ENCODE measurements at regions not wholly inside any gene's neighbourhood (a gene's known extent, or its start where the extent isn't known, plus 50 kb on each side); places are given as distances from the start of the nearest gene placed in this dataset.
A peak's percentile ranks its signal among the peaks of the same experiment; 100 is the strongest.
"Not testable (repeated sequence)": the region's sequence is repeated elsewhere in the genome, so short reads cannot be mapped to it uniquely, and the experiment has no call there.

DNA sequence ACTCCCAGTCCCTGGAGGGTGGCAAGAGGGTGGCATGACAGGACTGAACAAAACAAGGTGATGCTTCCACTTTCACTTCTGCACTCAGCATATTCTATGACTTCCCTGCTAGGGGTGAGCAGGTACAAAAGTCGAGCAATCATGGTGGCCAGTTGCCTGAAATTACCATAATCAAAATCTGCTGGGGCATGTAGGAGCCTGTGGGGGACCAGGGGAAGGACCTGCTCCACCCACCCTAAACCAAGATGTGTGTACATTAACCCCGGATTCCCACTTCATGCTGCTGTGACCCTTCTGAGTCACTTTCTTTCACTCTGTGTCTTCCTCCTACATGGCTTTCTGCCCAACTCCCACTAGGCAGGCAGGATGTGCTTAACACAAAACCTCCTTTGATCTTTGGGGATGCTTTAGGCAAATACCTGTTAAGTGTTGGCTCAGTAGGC is 73.3 kb upstream of the PHF24 start:
- no peak overlapping the region for H3K4me3 ChIP-seq (ENCODE audit: low read depth, low read length)
- DNase-seq (ENCODE audit: low read depth, low spot score), result no peak
- in situ Hi-C loops (cut with HindIII; ENCODE audit: low sequenced_read_pairs), result no loop called here
- TF ChIP-seq, protein P1, sequence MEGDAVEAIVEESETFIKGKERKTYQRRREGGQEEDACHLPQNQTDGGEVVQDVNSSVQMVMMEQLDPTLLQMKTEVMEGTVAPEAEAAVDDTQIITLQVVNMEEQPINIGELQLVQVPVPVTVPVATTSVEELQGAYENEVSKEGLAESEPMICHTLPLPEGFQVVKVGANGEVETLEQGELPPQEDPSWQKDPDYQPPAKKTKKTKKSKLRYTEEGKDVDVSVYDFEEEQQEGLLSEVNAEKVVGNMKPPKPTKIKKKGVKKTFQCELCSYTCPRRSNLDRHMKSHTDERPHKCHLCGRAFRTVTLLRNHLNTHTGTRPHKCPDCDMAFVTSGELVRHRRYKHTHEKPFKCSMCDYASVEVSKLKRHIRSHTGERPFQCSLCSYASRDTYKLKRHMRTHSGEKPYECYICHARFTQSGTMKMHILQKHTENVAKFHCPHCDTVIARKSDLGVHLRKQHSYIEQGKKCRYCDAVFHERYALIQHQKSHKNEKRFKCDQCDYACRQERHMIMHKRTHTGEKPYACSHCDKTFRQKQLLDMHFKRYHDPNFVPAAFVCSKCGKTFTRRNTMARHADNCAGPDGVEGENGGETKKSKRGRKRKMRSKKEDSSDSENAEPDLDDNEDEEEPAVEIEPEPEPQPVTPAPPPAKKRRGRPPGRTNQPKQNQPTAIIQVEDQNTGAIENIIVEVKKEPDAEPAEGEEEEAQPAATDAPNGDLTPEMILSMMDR (IDR thresholded peaks at IDR 0.05; ENCODE audit: low read depth, low read length), result no peak

DNA sequence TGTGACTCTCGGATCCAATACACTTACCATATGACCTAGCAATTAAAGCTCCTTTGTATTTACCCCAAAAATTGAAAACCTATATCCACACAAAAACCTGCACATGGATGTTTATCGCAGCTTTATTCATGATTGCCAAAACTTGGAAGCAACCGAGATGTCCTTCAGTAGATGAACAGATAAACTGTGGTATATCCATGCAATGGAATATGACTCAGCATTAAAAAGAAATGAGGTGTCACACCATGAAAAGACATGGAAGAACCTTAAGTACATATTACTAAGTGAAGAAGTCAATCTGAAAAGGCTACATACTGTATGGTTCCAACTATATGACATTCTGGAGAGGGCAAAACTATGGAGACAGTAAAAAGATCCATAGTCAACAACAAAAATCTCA is 82.0 kb upstream of the PHF24 start:
- no peak for DNase-seq (ENCODE audit: low read depth, low spot score)
- no peak overlapping the region for H3K4me3 ChIP-seq (ENCODE audit: low read depth, low read length)
- in situ Hi-C loops (cut with HindIII; ENCODE audit: low sequenced_read_pairs), result no loop called here
- TF ChIP-seq, protein P1 (IDR thresholded peaks at IDR 0.05; ENCODE audit: low read depth, low read length), result no peak

DNA sequence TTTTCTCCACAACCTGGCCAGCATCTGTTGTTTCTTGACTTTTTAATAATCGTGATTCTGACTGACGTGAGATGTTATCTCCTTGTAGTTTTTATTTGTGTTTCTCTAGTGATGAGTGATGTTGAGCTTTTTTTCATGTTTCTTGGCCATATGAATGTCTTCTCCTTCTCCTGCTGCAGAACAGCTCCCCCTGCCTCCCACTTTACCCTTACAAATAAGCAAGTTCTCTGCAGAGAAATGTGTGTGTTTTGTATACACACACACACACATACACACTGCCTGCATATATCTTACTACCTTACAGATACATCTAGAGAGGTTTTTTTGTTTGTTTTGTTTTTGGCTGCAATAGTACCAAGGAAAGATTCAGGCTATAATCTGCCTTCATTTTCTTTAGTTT is 88.7 kb upstream of the PHF24 start:
- H3K4me3 ChIP-seq (ENCODE audit: low read depth, low read length), result no peak overlapping the region
- TF ChIP-seq, protein P1 (IDR thresholded peaks at IDR 0.05; ENCODE audit: low read depth, low read length), result peak; percentile 46
- in situ Hi-C loops (cut with HindIII; ENCODE audit: low sequenced_read_pairs), result no loop called here
- DNase-seq (ENCODE audit: low read depth, low spot score), result peak; percentile 18

DNA sequence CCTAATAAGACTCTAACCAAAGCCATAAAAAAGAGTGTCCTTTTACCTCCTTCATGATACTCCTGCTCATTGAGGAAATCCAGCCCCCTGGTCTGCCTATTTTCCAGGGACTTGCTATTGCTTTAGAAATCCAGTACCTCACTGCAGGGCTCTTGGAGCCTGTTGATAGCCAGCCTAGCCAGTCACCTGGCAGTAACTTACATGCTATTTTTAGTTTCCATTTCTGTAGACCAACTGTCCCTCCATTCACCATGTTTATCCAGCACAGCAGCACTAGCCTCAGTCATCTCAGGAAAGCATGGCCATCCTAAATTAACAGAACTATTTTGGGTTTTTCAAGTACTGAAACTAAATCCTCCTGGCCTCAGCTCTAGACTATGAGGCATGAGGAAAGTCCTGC is 91.5 kb upstream of the PHF24 start:
- in situ Hi-C loops (cut with HindIII; ENCODE audit: low sequenced_read_pairs), result no loop called here
- DNase-seq (ENCODE audit: low read depth, low spot score), result no peak
- TF ChIP-seq, protein P1 (IDR thresholded peaks at IDR 0.05; ENCODE audit: low read depth, low read length), result no peak
- no peak overlapping the region for H3K4me3 ChIP-seq (ENCODE audit: low read depth, low read length)

DNA sequence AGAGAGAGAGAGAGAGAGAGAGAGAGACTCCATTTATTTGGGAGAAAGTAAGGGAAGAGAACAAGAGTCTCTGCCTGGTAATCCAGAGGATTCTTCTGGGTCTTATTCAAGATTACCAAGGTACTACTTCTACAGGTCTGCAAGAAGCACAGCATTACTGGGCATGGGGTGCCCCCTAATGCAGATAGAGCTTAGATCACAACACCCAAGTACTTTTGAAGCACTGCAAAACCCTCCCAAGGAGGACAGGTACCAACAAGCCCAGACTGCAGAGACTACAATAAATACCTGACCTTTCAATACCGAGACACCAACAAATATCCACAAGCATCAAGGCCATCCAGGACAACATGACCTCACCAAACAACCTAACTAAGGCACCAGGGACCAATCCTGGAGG is 94.7 kb upstream of the PHF24 start:
- in situ Hi-C loops (cut with HindIII; ENCODE audit: low sequenced_read_pairs), result no loop called here
- no peak for DNase-seq (ENCODE audit: low read depth, low spot score)

DNA sequence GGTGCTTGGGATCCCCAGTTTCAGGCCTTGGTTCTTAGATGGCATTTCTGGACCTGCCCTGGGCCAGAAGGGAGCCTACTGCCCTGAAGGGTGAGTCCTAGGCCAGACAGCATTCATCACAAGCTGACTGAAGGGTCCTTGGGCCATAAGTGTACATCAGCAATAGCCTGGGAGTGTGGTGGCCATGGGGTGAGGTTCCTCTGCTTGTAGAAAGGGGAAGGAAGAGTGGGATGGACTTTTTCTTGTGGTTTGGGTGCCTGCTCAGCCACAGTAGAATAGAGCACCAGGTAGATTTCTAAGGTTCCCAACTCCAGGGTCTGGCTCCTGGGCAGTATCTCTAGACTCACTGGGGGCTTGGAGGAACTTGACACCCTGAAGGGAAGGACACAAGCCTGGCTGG is 95.2 kb upstream of the PHF24 start:
- in situ Hi-C loops (cut with HindIII; ENCODE audit: low sequenced_read_pairs), result no loop called here
- TF ChIP-seq, protein P1 (IDR thresholded peaks at IDR 0.05; ENCODE audit: low read depth, low read length), result no peak
- no peak overlapping the region for H3K4me3 ChIP-seq (ENCODE audit: low read depth, low read length)
- DNase-seq (ENCODE audit: low read depth, low spot score), result no peak

More for the DNA sequence above, 94.7 kb upstream of the PHF24 start:
- TF ChIP-seq, protein P1 (IDR thresholded peaks at IDR 0.05; ENCODE audit: low read depth, low read length), result no peak
- no peak overlapping the region for H3K4me3 ChIP-seq (ENCODE audit: low read depth, low read length)

DNA sequence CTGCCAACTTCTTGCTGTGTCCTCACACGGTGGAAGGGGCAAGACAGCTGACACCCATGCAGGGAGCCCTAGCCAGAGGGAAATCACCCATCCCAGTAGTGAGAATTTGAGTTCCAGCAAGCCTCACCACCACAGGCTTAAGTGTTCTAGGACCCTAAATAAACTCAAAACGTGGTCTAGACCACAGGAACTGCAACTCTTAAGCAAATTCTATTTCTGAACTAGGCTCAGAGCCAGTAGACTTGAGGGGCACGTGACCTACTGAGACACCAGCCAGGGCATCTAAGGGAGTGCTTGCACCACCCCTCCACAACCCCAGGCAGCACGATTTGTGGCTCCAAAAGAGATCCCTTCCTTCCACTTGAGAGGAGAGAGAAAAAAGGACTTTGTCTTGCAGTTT is 96.0 kb upstream of the PHF24 start:
- no peak for DNase-seq (ENCODE audit: low read depth, low spot score)
- H3K4me3 ChIP-seq (ENCODE audit: low read depth, low read length), result no peak overlapping the region
- TF ChIP-seq, protein P1 (IDR thresholded peaks at IDR 0.05; ENCODE audit: low read depth, low read length), result no peak
- in situ Hi-C loops (cut with HindIII; ENCODE audit: low sequenced_read_pairs), result no loop called here

DNA sequence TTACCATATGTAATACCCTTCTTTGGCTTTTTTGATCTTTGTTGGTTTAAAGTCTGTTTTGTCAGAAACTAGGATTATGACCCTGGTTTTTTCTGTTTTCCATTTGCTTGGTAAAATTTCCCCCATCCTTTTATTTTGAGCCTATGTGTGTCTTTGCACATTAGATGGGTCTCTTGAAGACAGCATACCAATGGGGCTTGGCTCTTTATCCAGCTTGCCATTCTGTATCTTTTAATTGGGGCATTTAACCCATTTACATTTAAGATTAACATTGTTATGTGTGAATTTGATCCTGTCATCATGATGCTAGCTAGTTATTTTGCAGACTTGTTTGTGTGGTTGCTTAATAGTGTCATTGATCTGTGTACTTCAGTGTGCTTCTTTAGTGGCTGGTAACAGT is 103.1 kb upstream of the PHF24 start:
- H3K4me3 ChIP-seq (ENCODE audit: low read depth, low read length); DNase-seq (ENCODE audit: low read depth, low spot score); in situ Hi-C loops (cut with HindIII; ENCODE audit: low sequenced_read_pairs): not testable (repeated sequence)
